Endothelial cell of umbilical vein (primary cell): ENCODE measurements at regions not wholly inside any gene's neighbourhood (a gene's known extent, or its start where the extent isn't known, plus 50 kb on each side); places are given as distances from the start of the nearest gene placed in this dataset.

Experiments
- BruUV-seq: library from RNA; stranded (reverse); fragments of 400-500 nt; replicated peaks from 2 replicates; lab custom pipeline; 2021; lab: Mats Ljungman, UMichigan
- CTCF ChIA-PET: fragments of 300-600, 350-600 bp; sonication (Branson Sonifier 250); formaldehyde crosslinking; loops from one replicate; lab custom pipeline; 2021; ENCODE audit warnings: antibody characterized with exemption, inconsistent platforms; lab: Charles Lee
- POLR2A ChIA-PET: fragments of 300-600, 350-600 bp; sonication (Branson Sonifier 250); formaldehyde crosslinking; loops from one replicate; lab custom pipeline; 2021; ENCODE audit warnings: antibody characterized with exemption, inconsistent platforms; lab: Charles Lee
- DNase-seq: peaks from one replicate; pipeline ENCODE4 v3.0.0-alpha.2; 2011; ENCODE audit warnings: low read depth, low spot score
- FAIRE-seq: peaks from 2 replicates; lab custom pipeline; 2011; peaks lifted over from hg19 to GRCh38; lab: Jason Lieb, UNC
- H2AFZ ChIP-seq: 2 replicates; pipeline ENCODE4 v1.6.0; 2012; ENCODE audit warnings: low read depth, low read length, control low read depth, inconsistent platforms
- H3K27ac ChIP-seq: 2 replicates; pipeline ENCODE4 v1.5.1; 2011; ENCODE audit warnings: low read depth, mild to moderate bottlenecking, control low read depth, low read length, moderate library complexity; ENCODE audit not compliant: insufficient read depth
- H3K27me3 ChIP-seq, 2 experiments: 2 replicates each; pipeline versions ENCODE4 v1.6.0 to v1.6.1; 2011; ENCODE audit warnings: low read length in 2 of 2, mixed read lengths in 1 of 2; ENCODE audit not compliant: control insufficient read depth in 2 of 2, insufficient read depth in 2 of 2
- H3K36me3 ChIP-seq, 2 experiments: 2 replicates in 1 of 2; 3 replicates in 1 of 2; pipeline ENCODE4 v1.5.1; 2011; ENCODE audit warnings: low read length in 2 of 2, mild to moderate bottlenecking in 1 of 2, moderate library complexity in 1 of 2; ENCODE audit not compliant: control insufficient read depth in 2 of 2, insufficient read depth in 2 of 2; ENCODE audit errors: extremely low read depth in 1 of 2
- H3K4me1 ChIP-seq: 3 replicates; pipeline ENCODE4 v1.5.1; 2011; ENCODE audit warnings: mild to moderate bottlenecking, low read length; ENCODE audit not compliant: control insufficient read depth, insufficient read depth; ENCODE audit errors: extremely low read depth
- H3K4me2 ChIP-seq: 2 replicates; pipeline ENCODE4 v1.6.1; 2011; ENCODE audit warnings: low read length, control low read depth, mixed read lengths; ENCODE audit not compliant: insufficient read depth
- H3K4me3 ChIP-seq, 3 experiments: fragments of 200-600 bp in 1 of 3; sonication (generic), shearing (Covaris generic) in 1 of 3; replicated peaks in 1 of 3; 2 replicates each; pipeline ENCODE4 v1.5.1; 2011 to 2016; ENCODE audit warnings: control low read depth in 3 of 3, low read length in 3 of 3, mild to moderate bottlenecking in 2 of 3, inconsistent platforms in 1 of 3, low read depth in 1 of 3, moderate library complexity in 1 of 3; ENCODE audit not compliant: insufficient read depth in 1 of 3
- H3K79me2 ChIP-seq: 2 replicates; pipeline ENCODE4 v1.6.0; 2012; ENCODE audit warnings: low read length, inconsistent platforms; ENCODE audit not compliant: control insufficient read depth, insufficient read depth
- H3K9ac ChIP-seq: replicated peaks from 2 replicates; pipeline ENCODE3; 2011; ENCODE audit warnings: low read length, control low read depth; ENCODE audit not compliant: insufficient read depth; ENCODE audit errors: extremely low read depth
- H3K9me1 ChIP-seq: replicated peaks from 3 replicates; pipeline ENCODE4 v1.6.0; 2011; ENCODE audit warnings: mild to moderate bottlenecking, low read length; ENCODE audit not compliant: control insufficient read depth, insufficient read depth; ENCODE audit errors: extremely low read depth
- H3K9me3 ChIP-seq: replicated peaks from 2 replicates; pipeline ENCODE4 v1.5.1; 2012; ENCODE audit warnings: low read length, inconsistent platforms; ENCODE audit not compliant: control insufficient read depth, insufficient read depth
- H4K20me1 ChIP-seq: replicated peaks from 2 replicates; pipeline ENCODE3; 2011; ENCODE audit warnings: mild to moderate bottlenecking, low read length; ENCODE audit not compliant: control insufficient read depth, insufficient read depth; ENCODE audit errors: extremely low read depth
- CTCF ChIP-seq, 2 donors: IDR thresholded peaks; 1 replicate in 1 of 2; 2 replicates in 1 of 2; pipeline ENCODE4 v1.5.1; 2011; ENCODE audit warnings: low read length in 2 of 2, mild to moderate bottlenecking in 2 of 2, moderate library complexity in 2 of 2, control low read depth in 1 of 2, inconsistent platforms in 1 of 2, low read depth in 1 of 2; ENCODE audit not compliant: insufficient read depth in 1 of 2; ENCODE audit errors: extremely low read depth in 1 of 2
- EZH2 ChIP-seq: IDR thresholded peaks from 2 replicates; pipeline ENCODE4 v1.6.1; 2012; ENCODE audit warnings: borderline replicate concordance, low read depth, mild to moderate bottlenecking, moderate library complexity, low read length, inconsistent platforms; ENCODE audit not compliant: severe bottlenecking
- FOS ChIP-seq: IDR thresholded peaks from 2 replicates; pipeline ENCODE4 v1.6.1; 2011; ENCODE audit warnings: mild to moderate bottlenecking, low read length, moderate library complexity, borderline replicate concordance; ENCODE audit not compliant: insufficient read depth
- GATA2 ChIP-seq: IDR thresholded peaks from 2 replicates; pipeline ENCODE4 v1.7.0; 2011; ENCODE audit warnings: low read depth, mild to moderate bottlenecking, moderate library complexity, mixed read lengths, low read length; ENCODE audit not compliant: insufficient read length, insufficient read depth
- JUN ChIP-seq: IDR thresholded peaks from 2 replicates; pipeline ENCODE4 v1.6.1; 2011; ENCODE audit warnings: borderline replicate concordance, low read depth; ENCODE audit not compliant: insufficient read length, insufficient read depth
- MYC ChIP-seq: IDR thresholded peaks from one replicate; pipeline ENCODE4 v1.6.1; 2011; ENCODE audit warnings: mild to moderate bottlenecking, low read depth, low read length
- POLR2A ChIP-seq: IDR thresholded peaks from 2 replicates; pipeline ENCODE4 v1.6.1; 2012; ENCODE audit warnings: low read depth, mild to moderate bottlenecking, control low read depth, low read length
- POLR2AphosphoS5 ChIP-seq: IDR thresholded peaks from 2 replicates; pipeline ENCODE4 v1.6.1; 2012; ENCODE audit warnings: low read depth, mild to moderate bottlenecking, control low read depth, low read length, moderate library complexity; ENCODE audit not compliant: insufficient read depth
- dilution Hi-C: fragments of 300-500 bp; cut with MboI; formaldehyde crosslinking; loops from one replicate; pipeline ENCODE4 v1.15.0; 2019; ENCODE audit warnings: low sequenced_read_pairs; ENCODE audit not compliant: extremely low pct_ligation_motif_present
- intact Hi-C: fragments of 100-400 bp; cut with micrococcal nuclease; formaldehyde crosslinking; loops from one replicate; pipeline ENCODE4 v1.10.0; 2022

GRCh38 chr3:30493911-30494311 lies 112.5 kb upstream of the TGFBR2 start:
- Histone ChIP-seq H2AFZ (no peak overlapping the region), H3K9ac (no peak overlapping the region), H3K27me3 (no peaks in the 10 kb centered on the region), H3K27ac (no peak overlapping the region), H3K4me1 (no peaks in the 10 kb centered on the region), H3K36me3 (no peaks in the 10 kb centered on the region), H4K20me1 (no peaks in the 10 kb centered on the region), H3K9me1 (no peaks in the 10 kb centered on the region), H3K4me3 (no peak overlapping the region), H3K79me2 (no peaks in the 10 kb centered on the region), H3K4me2 (no peak overlapping the region), H3K9me3 (no peaks in the 10 kb centered on the region)
- intact Hi-C loops (no loop called here), dilution Hi-C loops (no loop called here)
- DNase-seq (no peak), FAIRE-seq (no peak)
- ChIA-PET CTCF (no interaction called here), POLR2A (no interaction called here)
- no TSS peak for BruUV-seq
- TF ChIP-seq FOS (no peak), EZH2 (no peak), POLR2A (no peak), JUN (no peak), GATA2 (no peak), CTCF (IDR thresholded peaks at IDR 0.05; ENCODE audit: extremely low read depth in 1 of 2, insufficient read depth in 1 of 2, low read depth in 1 of 2, low read length in 2 of 2) (no peak), MYC (no peak), POLR2AphosphoS5 (no peak)
